AG04449 (cell line): ENCODE measurements at regions not wholly inside any gene's neighbourhood (a gene's known extent, or its start where the extent isn't known, plus 50 kb on each side); places are given as distances from the start of the nearest gene placed in this dataset.

ENCODE experiments used
- CTCF ChIA-PET: fragments of 350-600 bp; formaldehyde crosslinking; extraction: SDS; loops from one replicate; lab custom pipeline; 2021; ENCODE audit warnings: antibody characterized with exemption; lab: Yijun Ruan, JAX
- POLR2A ChIA-PET: fragments of 400-600, 350-600 bp; formaldehyde crosslinking; extraction: SDS; loops from one replicate; lab custom pipeline; 2020; ENCODE audit warnings: antibody characterized with exemption, inconsistent platforms; lab: Yijun Ruan, JAX
- DNase-seq: peaks from one replicate; pipeline ENCODE4 v3.0.0-alpha.2; 2010; ENCODE audit warnings: low read depth, low spot score
- H3K4me3 ChIP-seq: 2 replicates; pipeline ENCODE4 v1.5.1; 2011; ENCODE audit warnings: low read depth, mild to moderate bottlenecking, control low read depth, low read length
- CTCF ChIP-seq: IDR thresholded peaks from one replicate; pipeline ENCODE4 v1.5.1; 2011; ENCODE audit warnings: mild to moderate bottlenecking, moderate library complexity, low read length, control low read depth, inconsistent platforms; ENCODE audit not compliant: insufficient read depth; ENCODE audit errors: missing control alignments

- no peak for DNase-seq
- no peak overlapping the region for H3K4me3 ChIP-seq
These were observed 129.2 kb upstream of the FAM3C start for GRCh38 chr7:121525155-121525819.

GRCh38 chr7:121521711-121522400 is 125.7 kb upstream of the FAM3C start:
- no peak overlapping the region for H3K4me3 ChIP-seq
- no peak for DNase-seq
- CTCF ChIA-PET, result no interaction called here
- POLR2A ChIA-PET, result no interaction called here
- no peak for TF ChIP-seq CTCF

More at GRCh38 chr7:121525155-121525819, 129.2 kb upstream of the FAM3C start:
- TF ChIP-seq CTCF, result no peak
- POLR2A ChIA-PET, result no interaction called here
- CTCF ChIA-PET, result interaction anchor here (0.6 to 1.5 kb wide), 3 partner anchors 16 to 22 kb away, joined by 3 read pairs; no protein-coding TSS in a partner anchor

GRCh38 chr7:121520911-121521310 is 124.8 kb upstream of the FAM3C start:
- no peak for DNase-seq
- POLR2A ChIA-PET, result no interaction called here
- no peak overlapping the region for H3K4me3 ChIP-seq
- no peak for TF ChIP-seq CTCF
- CTCF ChIA-PET, result no interaction called here

- H3K4me3 ChIP-seq, result no peak overlapping the region
- CTCF ChIA-PET, result interaction anchor here (1.0 to 1.8 kb wide), 4 partner anchors 10 to 152 kb away, joined by 3 to 6 read pairs (median 4); partner anchors contain the start of gene FAM3C
- POLR2A ChIA-PET, result no interaction called here
These were observed 123.7 kb upstream of the FAM3C start for GRCh38 chr7:121519548-121520521.

GRCh38 chr7:121517591-121517990 is 121.5 kb upstream of the FAM3C start:
- DNase-seq, result no peak
- H3K4me3 ChIP-seq, result no peak overlapping the region
- ChIA-PET CTCF (interaction anchor here (1.0 to 1.5 kb wide), 2 partner anchors 11 to 13 kb away, joined by 3 read pairs; no protein-coding TSS in a partner anchor), POLR2A (no interaction called here)
- TF ChIP-seq CTCF, result no peak

More at GRCh38 chr7:121519548-121520521, 123.7 kb upstream of the FAM3C start:
- TF ChIP-seq CTCF, result no peak
- no peak for DNase-seq

- TF ChIP-seq CTCF, result no peak
- ChIA-PET CTCF (interaction anchor here (1.0 to 1.5 kb wide), 2 partner anchors 10 to 14 kb away, joined by 3 read pairs; no protein-coding TSS in a partner anchor), POLR2A (no interaction called here)
- no peak overlapping the region for H3K4me3 ChIP-seq
- DNase-seq, result no peak
These were observed 120.7 kb upstream of the FAM3C start for GRCh38 chr7:121516821-121517220.
